Activated CD4-positive, alpha-beta T cell treated with anti-CD3 and anti-CD28 coated beads, Interleukin-10, Interleukin-2, amounts not matched to agents 100 ng/mL and 50 ng/mL, durations not matched to agents 16 hours and 8 hours (primary cell): ENCODE measurements at regions not wholly inside any gene's neighbourhood (a gene's known extent, or its start where the extent isn't known, plus 50 kb on each side); places are given as distances from the start of the nearest gene placed in this dataset.

Experiments
- DNase-seq: peaks from one replicate; pipeline ENCODE4 v3.0.0-alpha.2; 2020

DNA sequence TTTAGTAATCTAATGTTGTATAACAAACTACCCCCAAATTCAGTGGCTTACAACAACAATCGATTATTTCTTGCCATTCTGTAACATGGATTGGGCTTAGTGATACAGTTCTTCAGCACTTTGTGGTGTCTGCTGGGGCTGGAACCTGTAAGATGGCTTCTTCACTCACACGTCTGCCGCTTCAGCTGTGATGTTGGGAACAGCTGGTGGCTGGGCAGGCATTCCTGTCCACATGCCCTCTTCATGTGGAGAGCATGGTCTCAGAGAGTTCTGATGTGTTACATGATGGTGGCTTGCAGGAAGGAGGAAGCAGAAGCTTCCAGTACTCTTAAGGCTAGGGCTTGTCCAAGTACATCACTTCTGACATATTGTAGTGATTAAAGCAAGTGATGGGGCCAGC is 276.9 kb downstream of the PTBP2 start:
- no peak for DNase-seq

DNA sequence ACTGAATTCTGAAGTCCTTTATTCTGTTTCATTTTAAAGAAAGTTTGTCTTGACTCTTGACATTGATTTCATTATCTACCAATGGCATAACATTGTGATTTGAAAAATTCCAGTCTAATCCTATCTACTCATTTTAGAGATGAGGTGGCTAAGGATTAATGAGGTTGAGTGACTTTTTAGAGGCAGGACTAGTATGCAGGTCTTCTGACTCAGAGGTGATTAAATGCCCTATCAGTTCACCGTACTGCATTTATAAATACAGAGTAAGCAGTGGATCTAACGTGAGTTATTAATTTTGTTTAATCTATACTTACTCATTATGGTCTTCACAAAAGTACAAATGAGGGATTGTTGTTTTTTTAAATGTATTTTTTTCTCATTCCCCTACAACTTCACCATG is 277.6 kb downstream of the PTBP2 start:
- no peak for DNase-seq

DNA sequence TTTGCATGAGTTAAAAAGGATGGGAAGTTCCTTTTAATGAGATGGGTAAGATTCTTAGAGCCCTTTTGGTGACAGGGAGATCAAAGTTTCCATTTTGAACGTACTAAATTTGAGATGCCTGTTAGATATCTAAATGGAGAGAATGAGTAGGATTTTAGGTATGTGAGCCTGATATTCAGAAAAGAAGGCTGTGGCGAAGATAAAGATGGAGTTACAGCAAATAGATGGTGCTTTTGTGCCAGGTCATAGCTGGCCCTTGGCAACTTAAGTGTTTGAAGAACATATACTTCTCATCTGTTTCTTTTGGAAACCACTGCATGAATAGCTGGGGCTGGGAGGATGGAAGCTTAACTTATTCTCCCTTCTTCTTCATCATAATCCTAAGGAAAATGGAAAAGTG is 282.5 kb downstream of the PTBP2 start:
- no peak for DNase-seq

DNA sequence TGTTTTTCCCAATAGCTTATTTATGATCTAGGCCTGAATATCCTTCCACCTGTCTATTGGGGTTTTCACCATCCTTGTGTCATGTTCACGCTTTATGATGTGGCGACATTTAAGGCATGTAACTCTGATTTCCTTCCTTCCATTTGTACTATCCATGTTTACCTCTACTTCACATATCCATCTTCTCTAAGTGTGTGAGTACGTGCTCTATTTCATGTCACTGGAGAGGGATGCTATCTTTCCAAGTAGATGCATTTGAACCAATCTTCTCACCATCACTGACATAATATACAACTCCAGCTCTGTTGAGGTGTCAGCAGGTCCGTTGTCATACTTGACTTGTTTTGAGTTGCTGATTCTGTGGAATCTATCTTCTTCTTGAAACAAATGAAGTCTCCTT is 283.2 kb downstream of the PTBP2 start:
- no peak for DNase-seq

DNA sequence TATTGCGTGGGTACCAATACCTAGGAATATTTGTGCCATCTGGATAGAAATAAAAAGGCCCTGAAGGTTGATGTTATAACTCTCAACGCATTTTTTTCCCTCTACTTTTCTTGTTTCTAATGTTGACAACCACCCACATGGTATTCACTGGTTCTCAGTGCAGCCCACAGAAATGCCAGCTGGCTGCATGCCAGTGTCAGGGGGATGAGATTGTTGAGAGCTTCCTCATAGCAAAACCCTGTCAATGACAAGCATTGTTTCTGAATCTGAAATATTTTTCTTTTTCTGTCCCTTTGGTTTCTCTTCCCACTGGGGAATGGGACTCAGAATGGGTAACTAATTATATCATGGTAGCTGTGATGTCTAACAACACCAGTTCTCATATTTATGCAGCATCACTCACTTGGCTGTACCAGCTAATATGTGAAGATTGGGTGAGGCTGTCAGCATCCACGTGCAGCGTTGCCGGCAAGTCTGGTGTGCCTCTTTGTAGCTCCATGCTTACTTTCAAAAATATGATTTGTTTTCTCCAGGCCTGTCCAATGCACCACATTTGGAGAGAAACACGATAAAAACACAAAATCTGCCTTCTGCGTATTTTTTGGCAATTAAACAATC is 284.6 kb downstream of the PTBP2 start:
- DNase-seq, result no peak

DNA sequence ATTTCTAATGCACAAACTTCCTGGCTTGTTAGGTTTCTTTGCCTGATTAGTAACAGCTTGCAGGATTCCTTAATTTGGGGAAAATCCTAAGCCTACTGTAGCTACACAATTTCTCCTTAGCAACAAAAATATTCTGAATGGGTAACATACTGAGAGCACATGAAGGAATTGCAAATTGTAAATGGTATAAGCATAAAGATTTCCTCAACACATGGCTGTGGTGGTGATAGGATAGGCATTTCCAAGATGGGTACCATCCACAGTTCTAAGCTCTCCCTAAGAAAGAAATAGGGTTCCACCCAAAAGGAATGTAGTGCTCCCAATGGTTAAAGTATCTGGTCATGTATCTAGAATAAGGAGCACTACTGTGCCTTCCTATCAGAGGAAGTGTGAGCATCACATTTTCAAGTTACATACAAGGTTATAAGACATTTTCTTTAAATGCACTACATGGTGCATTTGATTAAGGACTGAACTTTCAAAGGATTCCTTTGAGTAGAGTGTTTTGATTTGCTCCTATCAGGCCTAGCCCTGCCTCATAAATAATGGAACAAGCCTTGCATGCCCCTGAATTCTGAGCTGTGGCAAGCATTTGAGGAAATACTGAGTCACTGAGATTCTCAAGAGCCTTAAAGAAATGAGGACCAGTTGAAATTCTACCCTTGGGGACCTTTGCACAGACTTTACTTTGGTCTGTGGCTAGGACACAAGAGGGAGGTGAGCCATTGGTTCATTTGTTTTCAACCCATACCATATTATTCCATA is 286.4 kb downstream of the PTBP2 start:
- no peak for DNase-seq

DNA sequence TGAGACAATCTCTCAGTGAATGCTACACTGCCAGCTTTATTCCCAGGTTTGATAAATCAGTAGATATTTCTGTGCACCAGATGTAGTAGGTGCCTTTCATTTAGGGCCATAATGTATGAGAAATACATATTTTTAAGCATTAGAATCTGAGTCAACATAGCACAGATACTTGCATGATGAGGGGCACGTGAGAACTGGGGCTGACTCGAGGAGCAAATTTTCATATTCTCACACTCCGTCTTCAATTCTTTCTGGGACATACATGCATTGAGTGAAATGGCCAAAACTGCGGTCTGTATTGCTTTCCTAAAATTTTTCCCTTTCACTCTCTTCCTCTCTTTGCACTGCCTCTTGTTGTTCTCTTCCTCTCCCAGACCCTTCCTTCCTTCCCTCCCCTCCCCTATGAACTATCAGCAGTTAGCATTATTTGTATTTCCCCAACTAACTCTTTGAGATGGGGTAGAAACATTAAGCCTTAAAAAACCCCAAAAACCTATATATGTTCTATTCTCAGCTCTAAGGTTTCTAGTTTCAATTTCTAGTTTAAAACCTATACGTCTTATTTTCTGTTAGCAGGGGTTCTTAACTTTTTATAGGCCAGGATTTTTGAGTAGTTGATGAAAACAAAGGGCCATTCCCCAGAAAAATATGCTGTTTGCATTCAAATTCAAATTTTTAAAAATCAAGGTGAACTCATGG is 289.1 kb downstream of the PTBP2 start:
- DNase-seq, result no peak

DNA sequence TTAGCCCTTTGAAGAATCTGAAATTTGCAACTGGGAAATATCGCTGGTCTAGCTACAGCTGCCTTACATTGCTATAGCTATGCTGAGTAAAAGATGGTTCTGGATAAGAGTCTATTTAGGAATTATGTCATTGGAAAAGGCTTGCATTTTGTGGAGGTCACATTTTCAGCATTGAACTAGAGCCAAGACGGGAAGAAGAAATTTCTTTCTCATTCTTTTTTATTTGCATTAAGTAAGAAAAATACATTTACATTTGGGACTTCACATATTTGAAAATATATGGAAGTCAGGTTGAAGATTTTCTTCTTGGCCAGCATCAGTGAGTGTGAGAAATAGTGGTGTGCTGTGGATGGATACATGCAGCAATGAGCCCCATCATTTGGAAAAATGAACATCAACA is 291.6 kb downstream of the PTBP2 start:
- no peak for DNase-seq

DNA sequence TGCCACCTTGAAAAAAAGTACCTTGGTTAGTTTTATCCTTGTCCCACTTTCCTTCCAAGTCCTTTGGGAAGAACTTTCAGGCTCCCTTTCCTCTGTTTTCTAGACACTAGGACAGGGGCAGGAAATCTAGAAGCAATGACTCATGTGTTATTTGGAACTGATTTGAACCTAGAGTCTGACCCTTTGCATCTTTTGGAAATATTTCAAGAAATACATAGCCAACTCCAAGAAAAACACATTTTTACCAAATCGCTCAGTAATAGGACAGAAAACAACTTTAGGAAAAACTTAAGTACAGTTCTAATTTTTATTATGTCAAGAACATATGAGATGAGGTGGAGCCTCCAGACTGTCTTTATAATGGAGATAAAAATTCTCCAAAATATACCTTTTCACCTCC is 292.4 kb downstream of the PTBP2 start:
- DNase-seq, result no peak

DNA sequence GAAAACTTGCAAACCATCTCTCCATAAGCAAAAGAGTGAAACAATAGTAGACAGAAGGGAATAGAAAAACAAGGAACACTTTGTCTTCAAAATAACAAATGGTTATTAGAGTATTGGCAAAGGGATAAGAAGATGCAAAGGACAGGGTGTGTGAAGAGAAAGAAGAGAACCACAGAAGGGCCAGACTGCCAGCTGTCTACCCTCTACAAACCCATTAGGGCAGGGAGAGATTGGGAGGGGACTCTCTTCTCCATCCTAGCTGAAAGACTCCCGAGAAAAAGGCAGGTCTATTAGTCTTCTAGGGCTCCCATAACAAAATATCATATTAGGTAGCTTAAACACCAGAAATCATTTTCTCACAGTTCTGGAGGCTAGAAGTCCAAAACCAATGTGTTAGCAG is 292.8 kb downstream of the PTBP2 start:
- DNase-seq, result no peak

DNA sequence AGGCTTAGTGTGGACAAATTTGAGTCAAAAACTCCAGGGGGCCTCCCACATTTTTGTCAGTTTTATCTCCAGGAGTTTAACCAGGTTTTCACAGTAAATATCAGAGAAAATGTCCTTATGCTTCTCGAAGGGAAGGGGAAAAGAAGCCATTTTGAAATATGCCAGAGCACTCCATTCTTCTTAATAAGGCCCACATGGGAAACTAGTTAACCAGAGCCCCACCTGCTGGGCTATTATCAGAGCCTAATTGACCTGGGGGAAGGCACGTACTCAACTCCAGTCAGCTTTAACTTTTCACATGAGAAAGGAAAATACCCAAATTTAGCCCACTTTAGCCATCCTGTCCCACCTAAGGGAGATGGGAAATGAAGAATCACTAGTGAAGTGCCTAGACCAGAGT is 296.3 kb downstream of the PTBP2 start:
- DNase-seq, result no peak
